WTC11 (cell line): ENCODE measurements at regions not wholly inside any gene's neighbourhood (a gene's known extent, or its start where the extent isn't known, plus 50 kb on each side); places are given as distances from the start of the nearest gene placed in this dataset.

ENCODE experiments used
- ATAC-seq: fragments of 200-7000 bp; cut with Tn5 transposase; 2 replicates; pipeline ENCODE4 v1.10.0; 2021; ENCODE audit warnings: mild to moderate bottlenecking, moderate library complexity
- CTCF ChIA-PET: fragments of 300-600 bp; sonication (Branson Sonifier 250); formaldehyde crosslinking; loops from one replicate; lab custom pipeline; 2021; ENCODE audit warnings: antibody characterized with exemption; lab: Charles Lee
- POLR2A ChIA-PET: fragments of 350-600 bp; sonication (Branson Sonifier 250); formaldehyde crosslinking; loops from one replicate; lab custom pipeline; 2021; ENCODE audit warnings: antibody characterized with exemption; lab: Charles Lee
- DNase-seq: peaks from one replicate; pipeline ENCODE4 v3.0.0; 2021; ENCODE audit warnings: low spot score
- H3K27ac Mint-ChIP-seq: 2 replicates; pipeline ENCODE4 v1.8.0; 2021; ENCODE audit warnings: mixed read lengths
- H3K27me3 Mint-ChIP-seq: 2 replicates; pipeline ENCODE4 v1.8.0; 2021; ENCODE audit warnings: low read depth, mild to moderate bottlenecking, moderate library complexity, mixed read lengths
- H3K36me3 Mint-ChIP-seq: 2 replicates; pipeline ENCODE4 v1.8.0; 2021; ENCODE audit warnings: mixed read lengths
- H3K4me1 Mint-ChIP-seq: 2 replicates; pipeline ENCODE4 v1.8.0; 2022; ENCODE audit warnings: mixed read lengths
- H3K4me3 Mint-ChIP-seq: 2 replicates; pipeline ENCODE4 v1.8.0; 2021; ENCODE audit warnings: mild to moderate bottlenecking, moderate library complexity, mixed read lengths
- H3K9me3 Mint-ChIP-seq: 2 replicates; pipeline ENCODE4 v1.8.0; 2021; ENCODE audit warnings: mixed read lengths
- CREB1 ChIP-seq: sonication (generic); formaldehyde crosslinking; IDR thresholded peaks from 2 replicates; pipeline ENCODE4 v1.8.0; 2023; ENCODE audit warnings: mild to moderate bottlenecking, missing genetic modification reagents
- ESRRA ChIP-seq: sonication (generic); formaldehyde crosslinking; IDR thresholded peaks from 2 replicates; pipeline ENCODE4 v1.8.1; 2022; ENCODE audit warnings: mild to moderate bottlenecking, missing genetic modification reagents, borderline replicate concordance
- FOXK1 ChIP-seq: sonication (generic); formaldehyde crosslinking; IDR thresholded peaks from 2 replicates; pipeline ENCODE4 v1.8.0; 2022; ENCODE audit warnings: mild to moderate bottlenecking, moderate library complexity, missing genetic modification reagents
- FOXP1 ChIP-seq: sonication (generic); formaldehyde crosslinking; IDR thresholded peaks from 2 replicates; pipeline ENCODE4 v1.8.0; 2022; ENCODE audit warnings: missing genetic modification reagents, mild to moderate bottlenecking, moderate library complexity, borderline replicate concordance
- GABPB1 ChIP-seq: sonication (generic); formaldehyde crosslinking; IDR thresholded peaks from 2 replicates; pipeline ENCODE4 v1.8.1; 2023; ENCODE audit warnings: mild to moderate bottlenecking, missing genetic modification reagents
- GTF2I ChIP-seq: fragments of 250-450 bp; sonication (Bioruptor Pico); conservative IDR thresholded peaks from 2 replicates; pipeline ENCODE4 v1.4.0; 2021; ENCODE audit warnings: mild to moderate bottlenecking
- MXD4 ChIP-seq: fragments of 250-450 bp; sonication (Bioruptor Pico); IDR thresholded peaks from 2 replicates; pipeline ENCODE4 v1.8.0; 2021; ENCODE audit warnings: mild to moderate bottlenecking, moderate library complexity, borderline replicate concordance
- NR1H2 ChIP-seq: sonication (generic); formaldehyde crosslinking; IDR thresholded peaks from 2 replicates; pipeline ENCODE4 v1.9.0; 2021; ENCODE audit warnings: mild to moderate bottlenecking, moderate library complexity, missing genetic modification reagents
- NR2C2 ChIP-seq: sonication (generic); formaldehyde crosslinking; IDR thresholded peaks from 2 replicates; pipeline ENCODE4 v1.8.0; 2022; ENCODE audit warnings: mild to moderate bottlenecking, missing genetic modification reagents
- OVOL2 ChIP-seq: fragments of 250-450 bp; sonication (Bioruptor Pico); IDR thresholded peaks from 2 replicates; pipeline ENCODE4 v1.9.0; 2021; ENCODE audit warnings: mild to moderate bottlenecking, borderline replicate concordance
- PRRX2 ChIP-seq: fragments of 250-450 bp; sonication (Bioruptor Pico); IDR thresholded peaks from 2 replicates; pipeline ENCODE4 v1.8.0; 2021; ENCODE audit warnings: mild to moderate bottlenecking
- SOX15 ChIP-seq: fragments of 250-450 bp; sonication (Bioruptor Pico); IDR thresholded peaks from 2 replicates; pipeline ENCODE4 v1.9.0; 2021; ENCODE audit warnings: mild to moderate bottlenecking
- SP1 ChIP-seq: sonication (generic); formaldehyde crosslinking; conservative IDR thresholded peaks from 2 replicates; pipeline ENCODE4 v1.8.1; 2022; ENCODE audit warnings: missing genetic modification reagents
- ZNF263 ChIP-seq: sonication (generic); formaldehyde crosslinking; IDR thresholded peaks from 2 replicates; pipeline ENCODE4 v1.8.1; 2022; ENCODE audit warnings: low read depth, mild to moderate bottlenecking, moderate library complexity, missing genetic modification reagents
- ZNF396 ChIP-seq: fragments of 250-450 bp; sonication (Bioruptor Pico); IDR thresholded peaks from 2 replicates; pipeline ENCODE4 v1.8.0; 2021; ENCODE audit warnings: mild to moderate bottlenecking, moderate library complexity, borderline replicate concordance
- ZNF416 ChIP-seq: fragments of 250-450 bp; sonication (Bioruptor Pico); IDR thresholded peaks from 2 replicates; pipeline ENCODE4 v1.9.0; 2021; ENCODE audit warnings: mild to moderate bottlenecking, inconsistent platforms
- TF ChIP-seq, protein P1 (sequence below): fragments of 250-450 bp; sonication (Bioruptor Pico); IDR thresholded peaks from 2 replicates; pipeline ENCODE4 v2.1.2; 2022; ENCODE audit warnings: mild to moderate bottlenecking, moderate library complexity
- TF ChIP-seq, protein P2 (sequence below): fragments of 250-450 bp; sonication (Bioruptor Pico); IDR thresholded peaks from 2 replicates; pipeline ENCODE4 v1.9.0; 2021; ENCODE audit warnings: mild to moderate bottlenecking, borderline replicate concordance
- TF ChIP-seq, protein P3 (sequence below): sonication (generic); formaldehyde crosslinking; IDR thresholded peaks from 2 replicates; pipeline ENCODE4 v1.8.0; 2023; ENCODE audit warnings: mild to moderate bottlenecking, missing genetic modification reagents
- TF ChIP-seq, protein P4 (sequence below): sonication (generic); formaldehyde crosslinking; IDR thresholded peaks from 2 replicates; pipeline ENCODE4 v1.8.1; 2022; ENCODE audit warnings: low read depth, missing genetic modification reagents, borderline replicate concordance
- TF ChIP-seq, protein P5 (sequence below): sonication (generic); formaldehyde crosslinking; IDR thresholded peaks from 2 replicates; pipeline ENCODE4 v1.8.0; 2022; ENCODE audit warnings: mild to moderate bottlenecking, missing genetic modification reagents

DNA sequence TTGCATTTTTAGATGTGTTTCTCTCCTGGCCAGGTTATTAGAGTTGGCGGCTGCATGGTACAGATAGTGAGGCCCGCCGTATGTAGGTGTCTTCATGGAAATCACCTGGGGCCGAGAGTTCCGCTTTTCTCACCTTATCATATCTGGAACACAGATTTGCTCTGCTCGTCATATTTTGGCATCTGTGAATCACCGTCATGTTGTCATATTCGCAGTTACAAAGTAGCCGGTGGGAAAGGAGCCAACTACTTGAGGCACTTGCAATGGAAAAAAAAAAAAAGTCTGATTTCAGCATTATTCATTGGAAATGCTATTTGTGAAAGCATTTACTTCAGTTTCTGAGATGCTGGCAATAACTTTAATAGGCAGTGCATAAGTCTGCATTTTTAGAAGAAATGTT is 1715.2 kb upstream of the TENM3 start:
- no peak for DNase-seq
- Mint-ChIP-seq H3K27me3 (no peaks in the 10 kb centered on the region), H3K27ac (no peak overlapping the region), H3K4me1 (peaks cover 20% of the 10 kb centered on the region)
- POLR2A ChIA-PET = no interaction called here
- no peak for TF ChIP-seq SP1 (CRISPR knock-in tag)
- TF ChIP-seq, all 79 proteins: peak for 0
- Mint-ChIP-seq H3K36me3 (peaks cover 6% of the 10 kb centered on the region), H3K9me3 (peaks cover 9% of the 10 kb centered on the region), H3K4me3 (no peak overlapping the region)
- CTCF ChIA-PET = no interaction called here
- ATAC-seq = no peak

DNA sequence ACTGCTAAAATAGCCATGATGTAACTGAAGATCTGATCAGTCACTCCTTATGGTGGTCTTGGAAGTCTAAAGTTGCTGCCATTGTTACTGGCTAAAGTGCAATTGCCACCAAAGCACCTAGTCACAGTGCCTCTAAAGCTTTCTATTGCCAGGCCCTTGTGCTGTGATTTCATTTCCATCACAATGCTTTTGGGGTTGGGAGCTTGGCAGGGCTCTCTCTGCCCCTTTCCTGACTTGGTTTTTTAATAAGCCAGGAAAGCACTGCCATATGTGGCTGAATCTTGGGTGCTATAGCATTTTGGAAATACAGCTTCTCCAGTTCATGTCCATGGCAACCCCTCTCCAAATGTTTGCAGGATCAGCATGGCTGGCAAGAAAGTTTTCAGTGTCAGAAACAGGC is 1712.4 kb upstream of the TENM3 start:
- ATAC-seq = peak; percentile 60; the same call in 1 of the 2 replicates
- Mint-ChIP-seq H3K27ac (no peak overlapping the region), H3K9me3 (peaks cover 10% of the 10 kb centered on the region), H3K4me3 (no peak overlapping the region), H3K27me3 (no peaks in the 10 kb centered on the region), H3K36me3 (peaks cover 6% of the 10 kb centered on the region), H3K4me1 (peaks cover 25% of the 10 kb centered on the region)
- POLR2A ChIA-PET = interaction anchor here (0.7 kb wide), 1 partner anchor 140 kb away, joined by 3 read pairs; no protein-coding TSS in a partner anchor
- no peak for DNase-seq
- no peak for TF ChIP-seq GABPB1 (CRISPR knock-in tag)
- CTCF ChIA-PET = interaction anchor here (0.9 to 1.7 kb wide), 3 partner anchors 11 to 107 kb away, joined by 3 to 6 read pairs (median 3); no protein-coding TSS in a partner anchor

DNA sequence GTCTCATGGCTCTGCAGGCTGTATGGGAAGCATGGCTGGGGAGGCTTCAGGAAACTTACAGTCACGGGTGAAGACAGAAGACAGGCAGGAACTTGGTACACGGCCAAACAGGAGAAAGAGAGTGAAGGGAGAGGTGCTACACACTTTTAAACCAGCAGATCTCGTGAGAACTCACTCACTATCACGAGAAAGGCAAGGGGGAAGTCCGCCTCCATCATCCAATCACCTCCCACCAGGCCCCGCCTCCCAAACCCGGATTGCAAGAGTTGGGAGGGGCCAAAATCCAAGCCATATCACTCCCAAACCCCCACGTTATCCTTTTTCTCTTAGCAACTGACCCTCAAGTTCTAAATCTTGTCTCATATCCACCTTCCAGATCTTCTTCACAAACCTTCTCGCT is 1710.5 kb upstream of the TENM3 start:
- POLR2A ChIA-PET = no interaction called here
- Mint-ChIP-seq H3K27ac (peak overlapping the region; percentile 3; the same call in 1 of the 2 replicates), H3K4me1 (peaks cover 33% of the 10 kb centered on the region), H3K36me3 (peaks cover 6% of the 10 kb centered on the region), H3K4me3 (no peak overlapping the region), H3K9me3 (peaks cover 10% of the 10 kb centered on the region), H3K27me3 (no peaks in the 10 kb centered on the region)
- ATAC-seq (no peak), DNase-seq (peak; percentile 22)
- CTCF ChIA-PET = no interaction called here
- TF ChIP-seq ZNF396 (CRISPR knock-in tag) (no peak), SOX15 (CRISPR knock-in tag) (no peak), MXD4 (CRISPR knock-in tag) (no peak), GTF2I (CRISPR knock-in tag) (no peak), FOXK1 (CRISPR knock-in tag) (no peak), PRRX2 (no peak), FOXP1 (CRISPR knock-in tag) (no peak), NR1H2 (CRISPR knock-in tag) (no peak), ESRRA (CRISPR knock-in tag) (no peak), ZNF263 (CRISPR knock-in tag) (no peak), OVOL2 (CRISPR knock-in tag) (no peak), CREB1 (no peak), NR2C2 (no peak), ZNF416 (CRISPR knock-in tag) (no peak)
- TF ChIP-seq, protein P1, sequence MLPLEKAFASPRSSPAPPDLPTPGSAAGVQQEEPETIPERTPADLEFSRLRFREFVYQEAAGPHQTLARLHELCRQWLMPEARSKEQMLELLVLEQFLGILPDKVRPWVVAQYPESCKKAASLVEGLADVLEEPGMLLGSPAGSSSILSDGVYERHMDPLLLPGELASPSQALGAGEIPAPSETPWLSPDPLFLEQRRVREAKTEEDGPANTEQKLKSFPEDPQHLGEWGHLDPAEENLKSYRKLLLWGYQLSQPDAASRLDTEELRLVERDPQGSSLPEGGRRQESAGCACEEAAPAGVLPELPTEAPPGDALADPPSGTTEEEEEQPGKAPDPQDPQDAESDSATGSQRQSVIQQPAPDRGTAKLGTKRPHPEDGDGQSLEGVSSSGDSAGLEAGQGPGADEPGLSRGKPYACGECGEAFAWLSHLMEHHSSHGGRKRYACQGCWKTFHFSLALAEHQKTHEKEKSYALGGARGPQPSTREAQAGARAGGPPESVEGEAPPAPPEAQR = no peak
- TF ChIP-seq, protein P2, sequence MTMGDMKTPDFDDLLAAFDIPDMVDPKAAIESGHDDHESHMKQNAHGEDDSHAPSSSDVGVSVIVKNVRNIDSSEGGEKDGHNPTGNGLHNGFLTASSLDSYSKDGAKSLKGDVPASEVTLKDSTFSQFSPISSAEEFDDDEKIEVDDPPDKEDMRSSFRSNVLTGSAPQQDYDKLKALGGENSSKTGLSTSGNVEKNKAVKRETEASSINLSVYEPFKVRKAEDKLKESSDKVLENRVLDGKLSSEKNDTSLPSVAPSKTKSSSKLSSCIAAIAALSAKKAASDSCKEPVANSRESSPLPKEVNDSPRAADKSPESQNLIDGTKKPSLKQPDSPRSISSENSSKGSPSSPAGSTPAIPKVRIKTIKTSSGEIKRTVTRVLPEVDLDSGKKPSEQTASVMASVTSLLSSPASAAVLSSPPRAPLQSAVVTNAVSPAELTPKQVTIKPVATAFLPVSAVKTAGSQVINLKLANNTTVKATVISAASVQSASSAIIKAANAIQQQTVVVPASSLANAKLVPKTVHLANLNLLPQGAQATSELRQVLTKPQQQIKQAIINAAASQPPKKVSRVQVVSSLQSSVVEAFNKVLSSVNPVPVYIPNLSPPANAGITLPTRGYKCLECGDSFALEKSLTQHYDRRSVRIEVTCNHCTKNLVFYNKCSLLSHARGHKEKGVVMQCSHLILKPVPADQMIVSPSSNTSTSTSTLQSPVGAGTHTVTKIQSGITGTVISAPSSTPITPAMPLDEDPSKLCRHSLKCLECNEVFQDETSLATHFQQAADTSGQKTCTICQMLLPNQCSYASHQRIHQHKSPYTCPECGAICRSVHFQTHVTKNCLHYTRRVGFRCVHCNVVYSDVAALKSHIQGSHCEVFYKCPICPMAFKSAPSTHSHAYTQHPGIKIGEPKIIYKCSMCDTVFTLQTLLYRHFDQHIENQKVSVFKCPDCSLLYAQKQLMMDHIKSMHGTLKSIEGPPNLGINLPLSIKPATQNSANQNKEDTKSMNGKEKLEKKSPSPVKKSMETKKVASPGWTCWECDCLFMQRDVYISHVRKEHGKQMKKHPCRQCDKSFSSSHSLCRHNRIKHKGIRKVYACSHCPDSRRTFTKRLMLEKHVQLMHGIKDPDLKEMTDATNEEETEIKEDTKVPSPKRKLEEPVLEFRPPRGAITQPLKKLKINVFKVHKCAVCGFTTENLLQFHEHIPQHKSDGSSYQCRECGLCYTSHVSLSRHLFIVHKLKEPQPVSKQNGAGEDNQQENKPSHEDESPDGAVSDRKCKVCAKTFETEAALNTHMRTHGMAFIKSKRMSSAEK = no peak
- TF ChIP-seq, protein P3, sequence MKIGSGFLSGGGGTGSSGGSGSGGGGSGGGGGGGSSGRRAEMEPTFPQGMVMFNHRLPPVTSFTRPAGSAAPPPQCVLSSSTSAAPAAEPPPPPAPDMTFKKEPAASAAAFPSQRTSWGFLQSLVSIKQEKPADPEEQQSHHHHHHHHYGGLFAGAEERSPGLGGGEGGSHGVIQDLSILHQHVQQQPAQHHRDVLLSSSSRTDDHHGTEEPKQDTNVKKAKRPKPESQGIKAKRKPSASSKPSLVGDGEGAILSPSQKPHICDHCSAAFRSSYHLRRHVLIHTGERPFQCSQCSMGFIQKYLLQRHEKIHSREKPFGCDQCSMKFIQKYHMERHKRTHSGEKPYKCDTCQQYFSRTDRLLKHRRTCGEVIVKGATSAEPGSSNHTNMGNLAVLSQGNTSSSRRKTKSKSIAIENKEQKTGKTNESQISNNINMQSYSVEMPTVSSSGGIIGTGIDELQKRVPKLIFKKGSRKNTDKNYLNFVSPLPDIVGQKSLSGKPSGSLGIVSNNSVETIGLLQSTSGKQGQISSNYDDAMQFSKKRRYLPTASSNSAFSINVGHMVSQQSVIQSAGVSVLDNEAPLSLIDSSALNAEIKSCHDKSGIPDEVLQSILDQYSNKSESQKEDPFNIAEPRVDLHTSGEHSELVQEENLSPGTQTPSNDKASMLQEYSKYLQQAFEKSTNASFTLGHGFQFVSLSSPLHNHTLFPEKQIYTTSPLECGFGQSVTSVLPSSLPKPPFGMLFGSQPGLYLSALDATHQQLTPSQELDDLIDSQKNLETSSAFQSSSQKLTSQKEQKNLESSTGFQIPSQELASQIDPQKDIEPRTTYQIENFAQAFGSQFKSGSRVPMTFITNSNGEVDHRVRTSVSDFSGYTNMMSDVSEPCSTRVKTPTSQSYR (CRISPR knock-in tag) = no peak
- TF ChIP-seq, protein P4, sequence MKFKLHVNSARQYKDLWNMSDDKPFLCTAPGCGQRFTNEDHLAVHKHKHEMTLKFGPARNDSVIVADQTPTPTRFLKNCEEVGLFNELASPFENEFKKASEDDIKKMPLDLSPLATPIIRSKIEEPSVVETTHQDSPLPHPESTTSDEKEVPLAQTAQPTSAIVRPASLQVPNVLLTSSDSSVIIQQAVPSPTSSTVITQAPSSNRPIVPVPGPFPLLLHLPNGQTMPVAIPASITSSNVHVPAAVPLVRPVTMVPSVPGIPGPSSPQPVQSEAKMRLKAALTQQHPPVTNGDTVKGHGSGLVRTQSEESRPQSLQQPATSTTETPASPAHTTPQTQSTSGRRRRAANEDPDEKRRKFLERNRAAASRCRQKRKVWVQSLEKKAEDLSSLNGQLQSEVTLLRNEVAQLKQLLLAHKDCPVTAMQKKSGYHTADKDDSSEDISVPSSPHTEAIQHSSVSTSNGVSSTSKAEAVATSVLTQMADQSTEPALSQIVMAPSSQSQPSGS (CRISPR knock-in tag) = no peak
- TF ChIP-seq, protein P5, sequence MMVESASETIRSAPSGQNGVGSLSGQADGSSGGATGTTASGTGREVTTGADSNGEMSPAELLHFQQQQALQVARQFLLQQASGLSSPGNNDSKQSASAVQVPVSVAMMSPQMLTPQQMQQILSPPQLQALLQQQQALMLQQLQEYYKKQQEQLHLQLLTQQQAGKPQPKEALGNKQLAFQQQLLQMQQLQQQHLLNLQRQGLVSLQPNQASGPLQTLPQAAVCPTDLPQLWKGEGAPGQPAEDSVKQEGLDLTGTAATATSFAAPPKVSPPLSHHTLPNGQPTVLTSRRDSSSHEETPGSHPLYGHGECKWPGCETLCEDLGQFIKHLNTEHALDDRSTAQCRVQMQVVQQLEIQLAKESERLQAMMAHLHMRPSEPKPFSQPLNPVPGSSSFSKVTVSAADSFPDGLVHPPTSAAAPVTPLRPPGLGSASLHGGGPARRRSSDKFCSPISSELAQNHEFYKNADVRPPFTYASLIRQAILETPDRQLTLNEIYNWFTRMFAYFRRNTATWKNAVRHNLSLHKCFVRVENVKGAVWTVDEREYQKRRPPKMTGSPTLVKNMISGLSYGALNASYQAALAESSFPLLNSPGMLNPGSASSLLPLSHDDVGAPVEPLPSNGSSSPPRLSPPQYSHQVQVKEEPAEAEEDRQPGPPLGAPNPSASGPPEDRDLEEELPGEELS (CRISPR knock-in tag) = no peak
